Endothelial cell of umbilical vein (primary cell): ENCODE measurements at regions not wholly inside any gene's neighbourhood (a gene's known extent, or its start where the extent isn't known, plus 50 kb on each side); places are given as distances from the start of the nearest gene placed in this dataset.

Experiments used
- BruUV-seq: library from RNA; stranded (reverse); fragments of 400-500 nt; replicated peaks from 2 replicates; lab custom pipeline; 2021; lab: Mats Ljungman, UMichigan
- CTCF ChIA-PET: fragments of 300-600, 350-600 bp; sonication (Branson Sonifier 250); formaldehyde crosslinking; loops from one replicate; lab custom pipeline; 2021; ENCODE audit warnings: antibody characterized with exemption, inconsistent platforms; lab: Charles Lee
- POLR2A ChIA-PET: fragments of 300-600, 350-600 bp; sonication (Branson Sonifier 250); formaldehyde crosslinking; loops from one replicate; lab custom pipeline; 2021; ENCODE audit warnings: antibody characterized with exemption, inconsistent platforms; lab: Charles Lee
- DNase-seq: peaks from one replicate; pipeline ENCODE4 v3.0.0-alpha.2; 2011; ENCODE audit warnings: low read depth, low spot score
- FAIRE-seq: peaks from 2 replicates; lab custom pipeline; 2011; peaks lifted over from hg19 to GRCh38; lab: Jason Lieb, UNC
- H2AFZ ChIP-seq: 2 replicates; pipeline ENCODE4 v1.6.0; 2012; ENCODE audit warnings: low read depth, low read length, control low read depth, inconsistent platforms
- H3K27ac ChIP-seq: 2 replicates; pipeline ENCODE4 v1.5.1; 2011; ENCODE audit warnings: low read depth, mild to moderate bottlenecking, control low read depth, low read length, moderate library complexity; ENCODE audit not compliant: insufficient read depth
- H3K27me3 ChIP-seq, 2 experiments: 2 replicates each; pipeline versions ENCODE4 v1.6.0 to v1.6.1; 2011; ENCODE audit warnings: low read length in 2 of 2, mixed read lengths in 1 of 2; ENCODE audit not compliant: control insufficient read depth in 2 of 2, insufficient read depth in 2 of 2
- H3K36me3 ChIP-seq, 2 experiments: 2 replicates in 1 of 2; 3 replicates in 1 of 2; pipeline ENCODE4 v1.5.1; 2011; ENCODE audit warnings: low read length in 2 of 2, mild to moderate bottlenecking in 1 of 2, moderate library complexity in 1 of 2; ENCODE audit not compliant: control insufficient read depth in 2 of 2, insufficient read depth in 2 of 2; ENCODE audit errors: extremely low read depth in 1 of 2
- H3K4me1 ChIP-seq: 3 replicates; pipeline ENCODE4 v1.5.1; 2011; ENCODE audit warnings: mild to moderate bottlenecking, low read length; ENCODE audit not compliant: control insufficient read depth, insufficient read depth; ENCODE audit errors: extremely low read depth
- H3K4me2 ChIP-seq: 2 replicates; pipeline ENCODE4 v1.6.1; 2011; ENCODE audit warnings: low read length, control low read depth, mixed read lengths; ENCODE audit not compliant: insufficient read depth
- H3K4me3 ChIP-seq, 3 experiments: fragments of 200-600 bp in 1 of 3; sonication (generic), shearing (Covaris generic) in 1 of 3; replicated peaks in 1 of 3; 2 replicates each; pipeline ENCODE4 v1.5.1; 2011 to 2016; ENCODE audit warnings: control low read depth in 3 of 3, low read length in 3 of 3, mild to moderate bottlenecking in 2 of 3, inconsistent platforms in 1 of 3, low read depth in 1 of 3, moderate library complexity in 1 of 3; ENCODE audit not compliant: insufficient read depth in 1 of 3
- H3K79me2 ChIP-seq: 2 replicates; pipeline ENCODE4 v1.6.0; 2012; ENCODE audit warnings: low read length, inconsistent platforms; ENCODE audit not compliant: control insufficient read depth, insufficient read depth
- H3K9ac ChIP-seq: replicated peaks from 2 replicates; pipeline ENCODE3; 2011; ENCODE audit warnings: low read length, control low read depth; ENCODE audit not compliant: insufficient read depth; ENCODE audit errors: extremely low read depth
- H3K9me1 ChIP-seq: replicated peaks from 3 replicates; pipeline ENCODE4 v1.6.0; 2011; ENCODE audit warnings: mild to moderate bottlenecking, low read length; ENCODE audit not compliant: control insufficient read depth, insufficient read depth; ENCODE audit errors: extremely low read depth
- H3K9me3 ChIP-seq: replicated peaks from 2 replicates; pipeline ENCODE4 v1.5.1; 2012; ENCODE audit warnings: low read length, inconsistent platforms; ENCODE audit not compliant: control insufficient read depth, insufficient read depth
- H4K20me1 ChIP-seq: replicated peaks from 2 replicates; pipeline ENCODE3; 2011; ENCODE audit warnings: mild to moderate bottlenecking, low read length; ENCODE audit not compliant: control insufficient read depth, insufficient read depth; ENCODE audit errors: extremely low read depth
- CTCF ChIP-seq, 2 donors: IDR thresholded peaks; 1 replicate in 1 of 2; 2 replicates in 1 of 2; pipeline ENCODE4 v1.5.1; 2011; ENCODE audit warnings: low read length in 2 of 2, mild to moderate bottlenecking in 2 of 2, moderate library complexity in 2 of 2, control low read depth in 1 of 2, inconsistent platforms in 1 of 2, low read depth in 1 of 2; ENCODE audit not compliant: insufficient read depth in 1 of 2; ENCODE audit errors: extremely low read depth in 1 of 2
- EZH2 ChIP-seq: IDR thresholded peaks from 2 replicates; pipeline ENCODE4 v1.6.1; 2012; ENCODE audit warnings: borderline replicate concordance, low read depth, mild to moderate bottlenecking, moderate library complexity, low read length, inconsistent platforms; ENCODE audit not compliant: severe bottlenecking
- FOS ChIP-seq: IDR thresholded peaks from 2 replicates; pipeline ENCODE4 v1.6.1; 2011; ENCODE audit warnings: mild to moderate bottlenecking, low read length, moderate library complexity, borderline replicate concordance; ENCODE audit not compliant: insufficient read depth
- GATA2 ChIP-seq: IDR thresholded peaks from 2 replicates; pipeline ENCODE4 v1.7.0; 2011; ENCODE audit warnings: low read depth, mild to moderate bottlenecking, moderate library complexity, mixed read lengths, low read length; ENCODE audit not compliant: insufficient read length, insufficient read depth
- JUN ChIP-seq: IDR thresholded peaks from 2 replicates; pipeline ENCODE4 v1.6.1; 2011; ENCODE audit warnings: borderline replicate concordance, low read depth; ENCODE audit not compliant: insufficient read length, insufficient read depth
- MAX ChIP-seq: IDR thresholded peaks from 2 replicates; pipeline ENCODE4 v1.6.1; 2011; ENCODE audit not compliant: insufficient read depth, insufficient read length
- MYC ChIP-seq: IDR thresholded peaks from one replicate; pipeline ENCODE4 v1.6.1; 2011; ENCODE audit warnings: mild to moderate bottlenecking, low read depth, low read length
- POLR2A ChIP-seq: IDR thresholded peaks from 2 replicates; pipeline ENCODE4 v1.6.1; 2012; ENCODE audit warnings: low read depth, mild to moderate bottlenecking, control low read depth, low read length
- POLR2AphosphoS5 ChIP-seq: IDR thresholded peaks from 2 replicates; pipeline ENCODE4 v1.6.1; 2012; ENCODE audit warnings: low read depth, mild to moderate bottlenecking, control low read depth, low read length, moderate library complexity; ENCODE audit not compliant: insufficient read depth
- dilution Hi-C: fragments of 300-500 bp; cut with MboI; formaldehyde crosslinking; loops from one replicate; pipeline ENCODE4 v1.15.0; 2019; ENCODE audit warnings: low sequenced_read_pairs; ENCODE audit not compliant: extremely low pct_ligation_motif_present
- intact Hi-C: fragments of 100-400 bp; cut with micrococcal nuclease; formaldehyde crosslinking; loops from one replicate; pipeline ENCODE4 v1.10.0; 2022

GRCh38 chr15:46331546-46331945 lies 696.7 kb downstream of the SQOR start:
- Histone ChIP-seq H3K9ac (no peak overlapping the region), H3K27me3 (no peaks in the 10 kb centered on the region), H3K27ac (no peak overlapping the region), H3K9me3 (no peaks in the 10 kb centered on the region), H3K9me1 (no peaks in the 10 kb centered on the region), H3K4me3 (no peak overlapping the region), H4K20me1 (no peaks in the 10 kb centered on the region), H3K79me2 (no peaks in the 10 kb centered on the region), H3K4me1 (no peaks in the 10 kb centered on the region), H3K36me3 (no peaks in the 10 kb centered on the region), H2AFZ (no peak overlapping the region), H3K4me2 (no peak overlapping the region)
- BruUV-seq: no TSS peak
- dilution Hi-C loops: no loop called here
- TF ChIP-seq POLR2A: no peak
- TF ChIP-seq MAX: no peak
- TF ChIP-seq JUN: no peak
- TF ChIP-seq CTCF (IDR thresholded peaks at IDR 0.05; ENCODE audit: extremely low read depth in 1 of 2, insufficient read depth in 1 of 2, low read depth in 1 of 2, low read length in 2 of 2): no peak
- no peak for TF ChIP-seq FOS
- no peak for TF ChIP-seq GATA2
- no peak for TF ChIP-seq EZH2
- no peak for TF ChIP-seq MYC
- no peak for TF ChIP-seq POLR2AphosphoS5
- no peak for FAIRE-seq
- CTCF ChIA-PET: no interaction called here
- intact Hi-C loops: no loop called here
- no peak for DNase-seq
- POLR2A ChIA-PET: no interaction called here
